Subcutaneous abdominal adipose tissue (tissue), 5 donors: ENCODE measurements at regions not wholly inside any gene's neighbourhood (a gene's known extent, or its start where the extent isn't known, plus 50 kb on each side); places are given as distances from the start of the nearest gene placed in this dataset.

Source experiments
- H3K27ac ChIP-seq: one replicate; pipeline ENCODE4 v1.7.0; 2013; ENCODE audit warnings: low read depth, mild to moderate bottlenecking, inconsistent platforms, low read length, moderate library complexity
- H3K27me3 ChIP-seq, 5 donors: one replicate each; pipeline ENCODE4 v1.7.0; 2013; ENCODE audit warnings: low read length in 5 of 5, inconsistent platforms in 1 of 5; ENCODE audit not compliant: control insufficient read depth in 5 of 5, insufficient read depth in 4 of 5
- H3K36me3 ChIP-seq, 5 donors: one replicate each; pipeline ENCODE4 v1.7.0; 2013; ENCODE audit warnings: low read length in 5 of 5; ENCODE audit not compliant: control insufficient read depth in 5 of 5, insufficient read depth in 5 of 5
- H3K4me1 ChIP-seq, 5 donors: one replicate each; pipeline ENCODE4 v1.7.0; 2013; ENCODE audit warnings: low read length in 5 of 5, mild to moderate bottlenecking in 3 of 5, moderate library complexity in 1 of 5; ENCODE audit not compliant: control insufficient read depth in 5 of 5, insufficient read depth in 5 of 5
- H3K4me3 ChIP-seq, 5 donors: one replicate each; pipeline ENCODE4 v1.7.0; 2013; ENCODE audit warnings: low read length in 5 of 5, low read depth in 1 of 5
- H3K9ac ChIP-seq, 5 donors: one replicate each; pipeline ENCODE4 v1.7.0; 2013; ENCODE audit warnings: low read length in 5 of 5, mild to moderate bottlenecking in 4 of 5, moderate library complexity in 3 of 5
- H3K9me3 ChIP-seq, 5 donors: one replicate each; pipeline ENCODE4 v1.7.0; 2013; ENCODE audit warnings: low read length in 5 of 5; ENCODE audit not compliant: control insufficient read depth in 5 of 5
- donor health status: healthy.
- donor health status: healthy.
- donor health status: healthy.
- donor health status: healthy.
- donor health status: healthy.

DNA sequence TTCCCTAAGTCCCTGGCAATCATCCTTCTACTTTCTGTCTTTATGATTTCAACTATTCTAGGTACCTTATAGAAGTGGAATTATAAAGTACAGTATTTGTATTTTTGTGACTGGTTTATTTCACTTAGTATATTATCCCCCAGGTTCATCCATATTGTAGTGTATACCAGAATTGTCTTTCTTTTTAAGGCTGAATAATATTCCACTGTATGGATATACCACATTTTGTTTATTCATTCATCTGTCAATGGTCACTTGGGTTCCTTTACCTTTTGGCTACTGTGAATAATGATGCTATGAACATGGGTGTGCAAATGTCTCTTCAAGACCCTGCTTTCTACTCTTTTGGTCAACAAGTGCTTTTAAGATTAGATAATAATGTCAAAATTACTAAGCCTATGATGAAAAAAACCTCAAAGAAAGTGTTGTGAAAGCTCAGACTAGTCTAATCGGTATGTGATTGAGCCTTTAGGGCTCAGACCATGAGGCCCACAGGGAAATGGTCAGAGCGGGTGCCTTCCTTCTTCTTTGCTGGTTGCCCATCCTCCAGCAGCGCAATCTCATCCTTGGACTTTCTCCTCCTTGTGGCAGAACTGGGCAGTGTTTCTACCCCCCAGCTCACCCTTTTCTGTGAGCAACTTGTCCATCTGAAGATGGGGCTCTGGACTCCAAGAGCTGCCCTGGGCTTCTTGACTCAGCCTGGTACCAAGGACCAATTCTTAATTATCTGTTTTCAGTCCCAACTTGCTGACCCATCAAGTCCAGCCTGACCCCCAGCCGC, 105.4 kb downstream of the TTC8 start:
- Histone ChIP-seq H3K9me3 (peaks cover 2 to 12% (median 8%) of the 10 kb centered on the region in 5 donors), H3K4me3 (no peak overlapping the region), H3K27ac (no peak overlapping the region), H3K36me3 (no peaks in the 10 kb centered on the region), H3K27me3 (peaks cover 0 to 2% (median 0%) of the 10 kb centered on the region in 5 donors), H3K4me1 (no peaks in the 10 kb centered on the region), H3K9ac (no peak overlapping the region)

GRCh38 chr14:88931321-88932110, 107.1 kb downstream of the TTC8 start:
- Histone ChIP-seq H3K27ac (no peak overlapping the region), H3K9me3 (peaks cover 2 to 12% (median 8%) of the 10 kb centered on the region in 5 donors), H3K36me3 (no peaks in the 10 kb centered on the region), H3K27me3 (no peaks in the 10 kb centered on the region), H3K9ac (no peak overlapping the region), H3K4me3 (no peak overlapping the region), H3K4me1 (no peaks in the 10 kb centered on the region)

GRCh38 chr14:88933191-88933590, 108.7 kb downstream of the TTC8 start:
- Histone ChIP-seq H3K36me3 (no peaks in the 10 kb centered on the region), H3K27ac (no peak overlapping the region), H3K4me1 (no peaks in the 10 kb centered on the region), H3K27me3 (no peaks in the 10 kb centered on the region), H3K9me3 (peaks cover 2 to 12% (median 8%) of the 10 kb centered on the region in 5 donors), H3K9ac (no peak overlapping the region), H3K4me3 (no peak overlapping the region)

DNA sequence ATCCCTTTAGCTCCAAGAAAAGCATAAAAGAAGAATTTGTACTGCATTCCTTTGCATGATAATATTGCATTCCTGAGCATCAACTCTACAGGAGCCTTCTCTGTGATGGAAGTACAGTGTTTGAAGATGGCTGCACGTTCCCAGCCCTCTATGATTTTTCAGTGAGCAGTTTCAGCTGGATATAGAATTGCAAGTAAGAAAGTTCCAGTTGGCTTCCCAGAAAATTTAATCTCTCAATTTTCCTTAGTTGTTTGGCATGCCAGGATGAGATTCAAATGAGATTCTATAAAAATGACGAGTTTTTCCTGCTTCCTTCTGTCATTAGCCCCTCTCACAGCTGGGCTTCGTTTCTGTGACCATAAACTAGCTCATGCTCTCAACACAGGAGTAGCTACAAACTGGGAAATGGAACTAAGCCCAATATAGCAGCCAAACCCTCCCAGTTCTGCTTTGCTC, 109.9 kb downstream of the TTC8 start:
- Histone ChIP-seq H3K27me3 (no peaks in the 10 kb centered on the region), H3K9ac (no peak overlapping the region), H3K4me1 (no peaks in the 10 kb centered on the region), H3K4me3 (no peak overlapping the region), H3K27ac (no peak overlapping the region), H3K9me3 (peaks cover 2 to 9% (median 6%) of the 10 kb centered on the region in 5 donors), H3K36me3 (no peaks in the 10 kb centered on the region)

DNA sequence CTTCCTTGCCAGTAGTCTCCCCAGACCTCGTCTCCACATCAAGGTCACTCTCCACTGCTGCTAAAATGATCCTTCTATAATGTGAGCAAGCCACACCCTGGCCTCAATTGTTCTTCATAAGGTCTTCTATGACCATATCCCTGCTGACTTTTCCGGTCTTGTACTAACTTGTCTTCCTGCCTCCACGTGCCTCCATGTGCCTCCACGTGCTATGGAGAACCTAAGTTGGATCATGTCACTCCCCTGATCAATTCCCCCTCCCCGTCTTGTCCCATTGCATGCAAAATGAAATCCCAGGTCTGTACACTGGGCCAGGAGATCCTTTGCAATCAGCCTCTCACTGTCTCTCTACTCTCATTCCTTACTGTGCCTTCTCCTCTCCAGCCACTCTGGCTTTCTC, 110.6 kb downstream of the TTC8 start:
- Histone ChIP-seq H3K4me1 (no peaks in the 10 kb centered on the region), H3K27me3 (no peaks in the 10 kb centered on the region), H3K4me3 (no peak overlapping the region), H3K27ac (no peak overlapping the region), H3K9ac (no peak overlapping the region), H3K36me3 (no peaks in the 10 kb centered on the region), H3K9me3 (peaks cover 0 to 5% (median under 1%) of the 10 kb centered on the region in 5 donors)

GRCh38 chr14:88937706-88938105, 113.3 kb downstream of the TTC8 start:
- H3K9me3 ChIP-seq: no peaks in the 10 kb centered on the region
- H3K36me3 ChIP-seq: no peaks in the 10 kb centered on the region
- no peak overlapping the region for H3K27ac ChIP-seq
- H3K4me1 ChIP-seq: no peaks in the 10 kb centered on the region
- H3K9ac ChIP-seq: no peak overlapping the region
- no peaks in the 10 kb centered on the region for H3K27me3 ChIP-seq
- no peak overlapping the region for H3K4me3 ChIP-seq

- H3K9me3 ChIP-seq: no peaks in the 10 kb centered on the region
Measured at GRCh38 chr14:88940671-88941070, 116.2 kb downstream of the TTC8 start.

DNA sequence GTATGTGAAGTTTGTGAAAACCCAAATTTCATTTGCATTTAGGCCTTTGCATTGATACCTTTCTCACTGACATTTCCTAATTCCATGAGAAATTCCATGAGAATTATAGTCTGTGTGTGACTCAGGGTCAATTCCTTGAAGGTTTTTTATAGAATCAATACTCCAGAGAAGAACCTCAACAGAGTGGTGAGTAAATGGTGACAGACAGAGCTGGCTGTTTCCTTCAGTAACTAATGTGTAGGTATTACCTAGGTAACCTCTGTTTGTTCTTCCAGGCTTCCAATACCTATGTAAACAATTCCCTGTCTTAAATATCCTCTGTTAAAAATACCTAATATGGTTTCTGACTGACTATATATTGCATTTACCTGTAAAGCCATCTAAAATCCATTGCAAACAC, 117.0 kb downstream of the TTC8 start:
- Histone ChIP-seq H3K9ac (no peak overlapping the region), H3K36me3 (no peaks in the 10 kb centered on the region), H3K27me3 (peaks cover 0 to 5% (median 0%) of the 10 kb centered on the region in 5 donors), H3K4me1 (no peaks in the 10 kb centered on the region), H3K9me3 (no peaks in the 10 kb centered on the region), H3K4me3 (no peak overlapping the region), H3K27ac (no peak overlapping the region)

More at GRCh38 chr14:88940671-88941070, 116.2 kb downstream of the TTC8 start:
- Histone ChIP-seq H3K4me3 (no peak overlapping the region), H3K27ac (no peak overlapping the region), H3K4me1 (no peaks in the 10 kb centered on the region), H3K36me3 (no peaks in the 10 kb centered on the region), H3K27me3 (peaks cover 0 to 5% (median 0%) of the 10 kb centered on the region in 5 donors), H3K9ac (no peak overlapping the region)

DNA sequence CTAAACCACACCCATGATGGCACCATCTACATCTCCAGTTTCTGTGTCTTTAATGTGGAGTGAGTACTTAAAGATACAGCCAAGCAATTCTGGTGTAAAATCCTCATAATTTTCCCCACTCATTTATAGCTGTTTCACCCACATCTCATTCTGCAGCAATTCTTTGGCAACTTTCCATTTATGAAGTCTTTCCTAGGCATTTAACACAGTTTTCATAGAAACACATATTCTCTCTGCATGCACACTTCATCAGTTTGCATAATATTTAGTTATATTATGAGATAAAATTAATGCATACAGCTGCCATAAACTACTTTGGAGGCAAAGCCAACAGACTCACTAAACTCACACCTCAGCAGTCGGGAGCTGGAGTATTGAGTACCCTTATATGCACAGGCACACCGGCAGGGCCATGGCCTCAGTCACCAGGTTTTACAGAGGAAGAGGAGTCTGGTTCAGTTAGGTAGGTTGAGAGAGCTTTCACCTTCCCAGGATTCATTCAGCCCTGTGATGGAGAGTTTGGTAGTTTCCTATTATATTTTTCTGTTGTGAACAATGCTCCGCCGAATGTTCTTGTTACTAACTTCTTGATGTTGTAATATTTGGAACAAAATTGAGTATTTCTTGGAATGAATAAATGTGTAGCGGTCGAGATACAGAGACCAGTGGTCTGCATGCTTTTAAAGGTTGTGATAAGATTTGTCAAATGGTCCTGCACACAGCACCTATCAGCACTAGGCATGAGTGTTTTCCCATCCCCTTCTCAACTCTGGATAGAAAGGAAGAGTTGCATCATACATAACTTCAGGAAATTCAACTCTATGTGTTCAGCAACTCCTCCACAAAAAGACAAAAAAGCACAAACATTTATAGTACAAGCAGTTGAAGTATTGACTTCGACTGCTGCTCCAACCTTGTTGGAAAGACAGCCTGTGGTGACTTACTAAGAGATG, 123.5 kb downstream of the TTC8 start:
- no peak overlapping the region for H3K4me3 ChIP-seq
- peaks cover 0 to 24% (median 6%) of the 10 kb centered on the region in 5 donors for H3K9me3 ChIP-seq
- H3K9ac ChIP-seq: no peak overlapping the region
- H3K27me3 ChIP-seq: peaks cover 0 to 5% (median 0%) of the 10 kb centered on the region in 5 donors
- peaks cover 0 to 8% (median 0%) of the 10 kb centered on the region in 5 donors for H3K4me1 ChIP-seq
- no peak overlapping the region for H3K27ac ChIP-seq
- no peaks in the 10 kb centered on the region for H3K36me3 ChIP-seq
